ENCODE measurements at regions not wholly inside any gene's neighbourhood (a gene's known extent, or its start where the extent isn't known, plus 50 kb on each side); places are given as distances from the start of the nearest gene placed in this dataset.

DNA sequence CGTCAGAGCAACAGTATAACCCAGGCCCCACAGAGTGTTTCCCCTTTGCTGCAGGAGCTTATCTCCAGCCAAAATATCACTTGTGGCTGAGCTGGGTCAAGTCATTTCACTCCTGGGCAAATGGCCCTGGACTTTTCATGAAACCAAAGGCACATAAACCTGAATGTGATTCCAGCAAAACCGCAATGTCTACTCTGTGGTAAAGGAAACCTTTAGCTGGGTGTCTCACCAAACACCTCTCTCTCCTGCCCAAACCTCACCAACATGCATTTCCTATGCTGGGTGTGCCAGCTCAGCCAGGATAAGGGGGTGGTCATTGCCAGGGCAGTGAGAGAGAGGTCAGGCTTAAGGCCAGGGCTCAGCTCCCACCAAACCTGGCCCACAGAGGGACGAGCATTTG is 67.4 kb downstream of the GTPBP8 start:
- DNase-seq (ENCODE audit: low read depth, low spot score): no peak
- no peak overlapping the region for H3K4me3 ChIP-seq (ENCODE audit: low read depth, low read length)
- CTCF ChIA-PET: interaction anchor here (0.9 to 1.6 kb wide), 3 partner anchors 12 to 230 kb away, joined by 3 to 9 read pairs (median 5); no protein-coding TSS in a partner anchor
- TF ChIP-seq, protein P1, sequence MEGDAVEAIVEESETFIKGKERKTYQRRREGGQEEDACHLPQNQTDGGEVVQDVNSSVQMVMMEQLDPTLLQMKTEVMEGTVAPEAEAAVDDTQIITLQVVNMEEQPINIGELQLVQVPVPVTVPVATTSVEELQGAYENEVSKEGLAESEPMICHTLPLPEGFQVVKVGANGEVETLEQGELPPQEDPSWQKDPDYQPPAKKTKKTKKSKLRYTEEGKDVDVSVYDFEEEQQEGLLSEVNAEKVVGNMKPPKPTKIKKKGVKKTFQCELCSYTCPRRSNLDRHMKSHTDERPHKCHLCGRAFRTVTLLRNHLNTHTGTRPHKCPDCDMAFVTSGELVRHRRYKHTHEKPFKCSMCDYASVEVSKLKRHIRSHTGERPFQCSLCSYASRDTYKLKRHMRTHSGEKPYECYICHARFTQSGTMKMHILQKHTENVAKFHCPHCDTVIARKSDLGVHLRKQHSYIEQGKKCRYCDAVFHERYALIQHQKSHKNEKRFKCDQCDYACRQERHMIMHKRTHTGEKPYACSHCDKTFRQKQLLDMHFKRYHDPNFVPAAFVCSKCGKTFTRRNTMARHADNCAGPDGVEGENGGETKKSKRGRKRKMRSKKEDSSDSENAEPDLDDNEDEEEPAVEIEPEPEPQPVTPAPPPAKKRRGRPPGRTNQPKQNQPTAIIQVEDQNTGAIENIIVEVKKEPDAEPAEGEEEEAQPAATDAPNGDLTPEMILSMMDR (IDR thresholded peaks at IDR 0.05; ENCODE audit: insufficient read depth, low read length, missing control alignments): no peak
- POLR2A ChIA-PET: no interaction called here

GRCh38 chr3:113062705-113063104 is 71.9 kb downstream of the GTPBP8 start:
- ChIA-PET POLR2A (no interaction called here), CTCF (interaction anchor here (1.4 kb wide), 1 partner anchor 24 kb away, joined by 4 read pairs; no protein-coding TSS in a partner anchor)
- TF ChIP-seq, protein P1 (IDR thresholded peaks at IDR 0.05; ENCODE audit: insufficient read depth, low read length, missing control alignments): no peak

GRCh38 chr3:113063126-113063894 is 72.5 kb downstream of the GTPBP8 start:
- no peak for DNase-seq (ENCODE audit: low read depth, low spot score)
- POLR2A ChIA-PET: no interaction called here
- CTCF ChIA-PET: interaction anchor here (0.8 to 1.4 kb wide), 2 partner anchors 23 to 225 kb away, joined by 3 to 4 read pairs; no protein-coding TSS in a partner anchor
- no peak overlapping the region for H3K4me3 ChIP-seq (ENCODE audit: low read depth, low read length)
- TF ChIP-seq, protein P1 (IDR thresholded peaks at IDR 0.05; ENCODE audit: insufficient read depth, low read length, missing control alignments): no peak

More at GRCh38 chr3:113062705-113063104, 71.9 kb downstream of the GTPBP8 start:
- DNase-seq (ENCODE audit: low read depth, low spot score): no peak
- no peak overlapping the region for H3K4me3 ChIP-seq (ENCODE audit: low read depth, low read length)

GRCh38 chr3:113064183-113064582 is 73.4 kb downstream of the GTPBP8 start:
- no peak overlapping the region for H3K4me3 ChIP-seq (ENCODE audit: low read depth, low read length)
- ChIA-PET POLR2A (no interaction called here), CTCF (interaction anchor here (1.5 to 1.7 kb wide), 2 partner anchors 29 to 223 kb away, joined by 3 to 4 read pairs; no protein-coding TSS in a partner anchor)
- DNase-seq (ENCODE audit: low read depth, low spot score): no peak
- TF ChIP-seq, protein P1 (IDR thresholded peaks at IDR 0.05; ENCODE audit: insufficient read depth, low read length, missing control alignments): no peak

DNA sequence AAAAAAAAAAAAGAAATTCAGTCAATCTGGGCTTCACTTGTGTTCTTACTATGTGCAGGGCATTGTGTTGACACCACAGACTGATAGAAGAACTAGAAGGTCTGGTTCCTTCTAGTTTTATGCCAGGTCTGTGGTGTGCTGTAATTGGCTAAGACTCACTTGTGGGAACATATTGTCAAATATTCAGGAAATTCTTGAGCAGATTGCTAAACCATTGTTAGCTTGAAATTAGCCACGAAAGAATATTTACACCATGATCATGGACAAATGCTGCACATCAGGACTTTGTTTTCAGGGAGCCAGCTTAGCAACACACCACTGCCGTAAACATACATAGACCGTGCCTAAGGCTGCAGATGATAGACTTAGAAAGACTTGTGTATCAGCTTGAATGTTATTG is 74.6 kb downstream of the GTPBP8 start:
- CTCF ChIA-PET: interaction anchor here (1.1 to 1.7 kb wide), 3 partner anchors 11 to 222 kb away, joined by 3 to 4 read pairs (median 4); no protein-coding TSS in a partner anchor
- POLR2A ChIA-PET: no interaction called here
- DNase-seq (ENCODE audit: low read depth, low spot score): no peak
- H3K4me3 ChIP-seq (ENCODE audit: low read depth, low read length): no peak overlapping the region
- TF ChIP-seq, protein P1 (IDR thresholded peaks at IDR 0.05; ENCODE audit: insufficient read depth, low read length, missing control alignments): no peak

DNA sequence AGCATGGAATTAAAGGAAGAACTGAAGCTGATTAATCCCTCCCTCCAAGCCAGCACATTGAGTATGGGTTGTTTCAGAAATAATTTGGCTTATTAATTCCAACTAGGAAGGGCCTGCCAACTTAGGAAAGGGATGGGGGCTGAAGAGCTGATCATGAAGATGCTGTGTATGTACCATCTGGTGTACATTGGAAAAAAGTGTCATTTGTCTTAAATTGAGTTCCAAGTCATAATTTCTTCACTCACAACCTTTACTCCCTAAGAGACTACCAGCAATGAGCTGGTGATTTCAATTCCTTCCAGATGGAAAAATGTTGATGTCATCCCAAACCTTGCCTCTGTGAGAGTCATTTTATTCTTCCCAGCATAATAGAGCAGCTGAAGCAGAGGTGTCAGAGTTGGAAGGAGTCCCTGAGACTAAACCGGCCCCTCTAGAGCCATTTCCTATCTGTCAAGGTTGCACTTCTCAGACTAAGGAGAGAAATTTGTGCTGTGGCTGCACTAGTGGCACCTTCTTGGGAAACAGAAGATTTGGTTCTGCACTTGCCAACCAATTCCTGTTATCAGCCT is 79.4 kb downstream of the GTPBP8 start:
- no peak for DNase-seq (ENCODE audit: low read depth, low spot score)
- ChIA-PET CTCF (interaction anchor here (0.8 to 2.2 kb wide), 8 partner anchors 8 to 219 kb away, joined by 4 to 16 read pairs (median 5); no protein-coding TSS in a partner anchor), POLR2A (interaction anchor here (0.6 kb wide), 1 partner anchor 110 kb away, joined by 3 read pairs; no protein-coding TSS in a partner anchor)
- no peak overlapping the region for H3K4me3 ChIP-seq (ENCODE audit: low read depth, low read length)
- TF ChIP-seq, protein P1 (IDR thresholded peaks at IDR 0.05; ENCODE audit: insufficient read depth, low read length, missing control alignments): no peak

Measured in AG04449 (cell line).